M059J (cell line): ENCODE measurements at regions not wholly inside any gene's neighbourhood (a gene's known extent, or its start where the extent isn't known, plus 50 kb on each side); places are given as distances from the start of the nearest gene placed in this dataset.
A peak's percentile ranks its signal among the peaks of the same experiment; 100 is the strongest.

ENCODE experiments used
- DNase-seq: peaks from one replicate; pipeline ENCODE4 v3.0.0-alpha.2; 2012; ENCODE audit warnings: low read depth

DNA sequence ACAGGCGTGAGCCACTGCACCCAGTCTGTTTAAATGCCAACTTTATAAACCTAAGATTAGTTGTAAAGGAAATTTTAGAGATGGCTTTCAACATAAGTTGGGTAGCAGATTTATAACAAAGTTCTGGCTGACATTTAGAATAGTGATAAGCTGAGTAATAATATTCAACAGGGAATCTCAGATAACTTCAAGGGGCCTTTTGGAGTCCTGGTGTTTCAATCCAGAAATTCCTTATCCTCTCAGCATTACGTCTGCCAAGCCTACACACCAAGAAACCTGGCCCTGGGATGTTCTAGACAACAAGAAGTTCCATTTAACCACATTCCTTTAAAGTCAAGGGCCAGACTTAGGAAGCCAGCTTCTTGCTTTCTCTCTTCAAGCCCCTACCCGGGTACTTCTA is 59.5 kb upstream of the DYRK2 start:
- DNase-seq, result no peak

DNA sequence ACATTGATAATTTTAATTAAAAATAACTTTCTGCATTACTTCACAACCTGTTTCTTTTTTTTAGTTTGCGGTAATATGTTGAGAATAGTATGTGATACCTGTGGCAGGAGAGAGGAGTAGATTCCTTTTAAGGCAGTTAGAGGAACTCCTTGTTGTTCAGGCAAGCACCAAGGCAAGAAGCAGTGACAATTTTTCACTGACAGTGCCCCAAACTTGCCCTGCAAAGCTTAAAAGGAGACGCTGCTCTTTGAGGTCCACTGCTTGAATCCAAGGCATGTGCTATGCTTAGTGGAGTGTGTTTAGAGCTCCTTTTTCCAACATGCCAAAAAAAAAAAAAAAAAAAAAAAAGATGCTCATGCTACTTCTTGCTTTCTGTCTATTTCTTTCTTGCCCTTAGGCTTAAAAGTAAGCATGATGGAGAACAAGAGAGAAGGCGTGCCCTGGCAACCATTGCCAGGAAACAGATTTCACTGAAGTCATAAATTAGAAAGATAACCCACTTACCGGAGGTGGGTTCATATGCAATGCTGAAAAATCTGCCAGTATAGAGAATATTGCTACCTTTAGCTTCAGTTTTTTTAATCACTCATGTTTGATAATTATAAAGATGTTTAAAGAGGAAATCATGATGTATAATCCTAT is 58.3 kb upstream of the DYRK2 start:
- DNase-seq, result peak; percentile 19

DNA sequence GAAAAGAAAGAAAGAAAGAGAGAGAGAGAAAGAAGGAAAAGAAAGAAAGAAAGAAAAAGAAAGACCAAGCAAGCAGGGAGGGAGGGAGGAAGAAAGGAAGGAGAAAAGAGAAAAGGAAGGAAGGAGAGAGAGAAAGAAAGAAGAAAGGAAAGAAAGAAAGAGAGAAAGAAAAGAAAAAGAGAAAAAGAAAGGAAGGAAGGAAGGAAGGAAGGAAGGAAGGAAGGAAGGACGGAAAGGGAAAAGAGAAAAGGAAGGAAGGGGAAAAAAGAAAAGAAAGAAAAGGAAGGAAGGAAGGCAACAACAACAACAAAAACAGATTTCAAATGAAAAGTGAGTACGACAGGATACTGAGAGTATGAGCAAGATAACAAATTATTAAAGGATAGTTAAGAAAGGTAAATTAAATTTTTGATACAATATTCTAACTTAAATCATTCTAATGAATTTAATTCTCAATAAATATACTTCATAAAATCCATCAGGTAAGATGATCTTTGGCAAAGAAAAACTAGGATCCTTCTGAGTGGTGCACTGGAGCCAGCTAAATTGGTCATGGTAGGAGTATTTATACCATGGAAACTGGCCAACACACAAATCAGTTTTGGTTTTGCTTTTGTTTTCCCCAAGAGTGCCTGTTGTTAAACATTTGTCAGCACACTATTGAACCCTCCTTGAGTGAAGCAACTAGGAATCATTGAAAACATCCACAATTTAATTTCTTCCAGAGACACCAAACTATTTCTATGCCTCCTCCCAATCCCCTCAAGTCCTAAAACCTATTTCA is 56.1 kb upstream of the DYRK2 start:
- DNase-seq, result peak; percentile 85

DNA sequence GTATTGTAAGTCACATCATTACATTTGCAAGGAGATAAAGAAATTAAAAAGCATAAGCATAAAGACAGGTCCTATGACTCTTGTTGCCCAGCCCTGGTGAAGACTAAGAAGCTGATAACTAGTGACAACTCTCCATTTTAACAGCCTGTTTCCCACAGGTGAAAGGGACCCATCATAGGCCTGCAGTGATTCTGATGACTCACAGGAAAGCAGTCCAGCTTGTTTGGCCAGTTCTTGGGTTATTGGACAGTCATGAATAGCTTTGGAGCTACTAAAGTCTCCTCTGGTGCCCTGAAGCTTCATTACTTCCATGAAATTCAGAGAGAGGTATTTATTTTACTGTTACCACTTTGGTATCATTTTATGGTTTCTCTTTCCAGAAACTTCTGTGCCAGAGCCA is 55.5 kb upstream of the DYRK2 start:
- peak; percentile 83 for DNase-seq

DNA sequence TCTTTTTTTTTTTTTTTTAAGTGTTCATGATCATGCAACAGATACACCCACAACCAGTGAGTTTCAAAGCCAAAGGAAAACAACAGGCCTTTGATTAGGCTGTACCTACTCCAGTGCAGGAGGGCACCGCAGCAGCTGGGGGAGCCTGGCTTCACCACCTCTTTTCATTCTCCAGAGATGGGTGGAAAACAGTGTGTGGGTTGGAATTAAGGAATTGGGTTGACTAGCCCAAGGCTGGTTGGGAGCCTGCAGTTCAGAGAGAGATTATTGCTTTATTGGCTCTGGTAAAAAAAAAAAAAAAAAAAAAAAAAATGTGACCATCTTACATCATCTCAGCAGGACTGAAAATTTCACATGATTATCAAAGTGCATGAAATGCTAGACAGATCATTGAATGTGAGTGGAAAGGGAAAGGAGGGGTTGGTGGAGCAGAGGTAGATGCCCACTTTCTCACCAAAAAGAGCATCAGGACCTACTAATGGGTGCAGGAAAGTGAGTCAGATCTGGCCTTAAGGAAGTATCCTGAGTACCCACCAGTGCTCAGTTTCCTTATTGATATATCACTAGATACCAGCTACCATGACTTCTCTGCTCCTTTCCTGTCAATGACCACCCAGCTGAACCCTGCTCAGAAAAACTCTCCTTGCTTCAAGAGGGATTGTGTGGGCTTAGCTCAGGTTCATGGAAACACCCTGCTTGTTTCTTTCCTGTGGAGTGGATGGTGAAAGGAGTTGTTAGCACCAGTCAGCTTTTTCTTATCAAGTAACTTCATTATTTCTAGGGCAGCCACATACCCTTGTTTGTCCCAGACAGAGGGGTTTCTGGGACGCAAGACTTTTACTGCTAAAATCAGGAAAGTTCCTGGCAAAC is 54.8 kb upstream of the DYRK2 start:
- DNase-seq, result no peak

DNA sequence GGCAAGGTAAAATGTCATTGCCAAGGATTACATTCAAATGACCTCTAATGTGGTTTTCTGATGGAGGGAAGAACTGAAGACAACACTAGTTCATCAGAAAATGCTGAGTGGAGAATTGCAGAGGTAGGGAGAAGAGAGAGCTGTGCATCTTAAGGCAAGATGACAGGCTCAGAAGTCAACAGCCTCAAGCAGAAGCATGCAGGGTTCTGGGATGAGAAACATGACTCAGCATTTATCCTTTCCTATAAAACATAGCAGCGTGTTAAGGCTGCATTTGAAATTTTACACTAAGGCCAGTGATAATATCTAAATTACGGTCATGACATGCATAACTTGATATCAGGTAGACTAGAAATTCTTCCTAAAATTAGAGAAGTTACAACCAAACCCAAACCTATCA is 53.7 kb upstream of the DYRK2 start:
- peak; percentile 29 for DNase-seq

DNA sequence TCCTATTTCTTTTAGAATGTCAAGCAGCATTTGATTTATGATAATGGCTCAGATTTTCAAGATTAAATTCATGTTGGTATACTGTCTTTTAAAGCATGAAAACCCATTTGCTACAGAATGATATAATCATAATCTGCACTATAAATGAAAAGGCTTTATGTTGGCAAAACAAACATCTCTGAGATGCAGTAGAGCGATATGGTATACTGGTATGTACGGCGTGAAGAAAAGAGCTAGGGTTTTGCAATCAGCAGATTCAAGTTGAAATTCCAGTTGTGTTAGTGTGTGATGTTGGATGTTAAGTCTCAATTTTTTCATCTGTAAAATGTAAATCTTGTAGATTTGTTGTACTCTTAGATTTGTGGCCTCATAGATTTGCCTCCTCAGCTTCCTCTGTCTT is 53.2 kb upstream of the DYRK2 start:
- DNase-seq, result no peak

DNA sequence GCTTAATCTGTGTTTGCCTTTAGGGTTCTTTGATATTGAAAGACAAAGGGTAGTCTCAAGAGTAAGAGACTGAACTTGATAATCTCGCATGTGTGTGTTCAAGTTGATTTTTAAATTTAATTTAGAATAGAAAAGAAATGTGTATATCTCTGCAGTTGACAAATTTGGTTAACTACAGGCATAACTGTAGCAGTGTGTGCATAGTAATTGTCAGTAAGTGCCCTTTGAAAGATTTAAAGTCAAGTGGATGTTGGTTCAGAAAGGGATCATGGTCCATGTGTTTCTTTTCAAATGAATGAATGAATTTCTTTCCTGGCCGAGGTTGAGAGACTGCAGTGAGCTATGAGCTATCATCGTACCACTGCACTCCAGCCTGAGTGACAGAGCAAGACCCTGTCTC is 49.9 kb upstream of the DYRK2 start:
- no peak for DNase-seq
